Endothelial cell of umbilical vein (primary cell): ENCODE measurements at regions not wholly inside any gene's neighbourhood (a gene's known extent, or its start where the extent isn't known, plus 50 kb on each side); places are given as distances from the start of the nearest gene placed in this dataset.

Experiments used
- EZH2 ChIP-seq: IDR thresholded peaks from 2 replicates; pipeline ENCODE4 v1.6.1; 2012; ENCODE audit warnings: borderline replicate concordance, low read depth, mild to moderate bottlenecking, moderate library complexity, low read length, inconsistent platforms; ENCODE audit not compliant: severe bottlenecking
- POLR2A ChIP-seq: IDR thresholded peaks from 2 replicates; pipeline ENCODE4 v1.6.1; 2012; ENCODE audit warnings: low read depth, mild to moderate bottlenecking, control low read depth, low read length
- POLR2AphosphoS5 ChIP-seq: IDR thresholded peaks from 2 replicates; pipeline ENCODE4 v1.6.1; 2012; ENCODE audit warnings: low read depth, mild to moderate bottlenecking, control low read depth, low read length, moderate library complexity; ENCODE audit not compliant: insufficient read depth
- TF ChIP-seq, protein P1 (sequence below), 2 donors: IDR thresholded peaks; 1 replicate in 1 of 2; 2 replicates in 1 of 2; pipeline ENCODE4 v1.5.1; 2011; ENCODE audit warnings: low read length in 2 of 2, mild to moderate bottlenecking in 2 of 2, moderate library complexity in 2 of 2, control low read depth in 1 of 2, inconsistent platforms in 1 of 2, low read depth in 1 of 2; ENCODE audit not compliant: insufficient read depth in 1 of 2; ENCODE audit errors: extremely low read depth in 1 of 2
- TF ChIP-seq, protein P2 (sequence below): IDR thresholded peaks from 2 replicates; pipeline ENCODE4 v1.6.1; 2011; ENCODE audit not compliant: insufficient read depth, insufficient read length

DNA sequence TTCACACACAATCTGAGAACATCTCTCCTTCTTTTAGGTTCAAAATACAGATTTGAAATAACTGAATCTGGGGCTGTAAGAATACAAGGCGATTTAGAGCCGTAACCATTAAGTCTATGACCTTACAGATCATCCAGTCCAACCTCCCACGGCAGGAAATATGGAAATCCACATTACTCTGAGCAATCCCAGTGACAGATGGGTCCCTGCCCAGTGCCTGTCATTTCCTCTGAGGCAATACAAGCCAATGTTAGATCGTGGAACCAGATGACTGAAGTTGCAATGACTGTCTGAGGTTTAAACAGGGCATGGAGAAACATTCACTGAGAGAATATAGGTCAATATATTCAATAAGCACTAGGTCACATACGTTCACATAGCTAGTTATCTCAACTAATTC is 77.4 kb upstream of the OR5AK2 start:
- TF ChIP-seq EZH2 (no peak), POLR2AphosphoS5 (no peak), POLR2A (no peak)
- TF ChIP-seq, protein P1, sequence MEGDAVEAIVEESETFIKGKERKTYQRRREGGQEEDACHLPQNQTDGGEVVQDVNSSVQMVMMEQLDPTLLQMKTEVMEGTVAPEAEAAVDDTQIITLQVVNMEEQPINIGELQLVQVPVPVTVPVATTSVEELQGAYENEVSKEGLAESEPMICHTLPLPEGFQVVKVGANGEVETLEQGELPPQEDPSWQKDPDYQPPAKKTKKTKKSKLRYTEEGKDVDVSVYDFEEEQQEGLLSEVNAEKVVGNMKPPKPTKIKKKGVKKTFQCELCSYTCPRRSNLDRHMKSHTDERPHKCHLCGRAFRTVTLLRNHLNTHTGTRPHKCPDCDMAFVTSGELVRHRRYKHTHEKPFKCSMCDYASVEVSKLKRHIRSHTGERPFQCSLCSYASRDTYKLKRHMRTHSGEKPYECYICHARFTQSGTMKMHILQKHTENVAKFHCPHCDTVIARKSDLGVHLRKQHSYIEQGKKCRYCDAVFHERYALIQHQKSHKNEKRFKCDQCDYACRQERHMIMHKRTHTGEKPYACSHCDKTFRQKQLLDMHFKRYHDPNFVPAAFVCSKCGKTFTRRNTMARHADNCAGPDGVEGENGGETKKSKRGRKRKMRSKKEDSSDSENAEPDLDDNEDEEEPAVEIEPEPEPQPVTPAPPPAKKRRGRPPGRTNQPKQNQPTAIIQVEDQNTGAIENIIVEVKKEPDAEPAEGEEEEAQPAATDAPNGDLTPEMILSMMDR (IDR thresholded peaks at IDR 0.05; ENCODE audit: extremely low read depth in 1 of 2, insufficient read depth in 1 of 2, low read depth in 1 of 2, low read length in 2 of 2) = no peak
- TF ChIP-seq, protein P2, sequence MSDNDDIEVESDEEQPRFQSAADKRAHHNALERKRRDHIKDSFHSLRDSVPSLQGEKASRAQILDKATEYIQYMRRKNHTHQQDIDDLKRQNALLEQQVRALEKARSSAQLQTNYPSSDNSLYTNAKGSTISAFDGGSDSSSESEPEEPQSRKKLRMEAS = no peak
